Smooth muscle cell (in vitro differentiated cells): ENCODE measurements at regions not wholly inside any gene's neighbourhood (a gene's known extent, or its start where the extent isn't known, plus 50 kb on each side); places are given as distances from the start of the nearest gene placed in this dataset.

Source experiments
- DNase-seq: peaks from one replicate; lab custom pipeline; 2025; ENCODE audit not compliant: unreplicated experiment; lab: John Stamatoyannopoulos, UW
- H2AFZ ChIP-seq: fragments of 200-600 bp; sonication (generic); 2 replicates; pipeline ENCODE4 v1.6.0; 2016; ENCODE audit warnings: antibody characterized with exemption, low read depth, mild to moderate bottlenecking
- H3F3A ChIP-seq: fragments of 200-600 bp; sonication (generic); 2 replicates; pipeline ENCODE4 v1.6.0; 2017; ENCODE audit warnings: antibody characterized with exemption, low read depth
- H3K27ac ChIP-seq: fragments of 200-600 bp; sonication (generic); 2 replicates; pipeline ENCODE4 v1.5.1; 2016; ENCODE audit warnings: low read depth, mild to moderate bottlenecking
- H3K27me3 ChIP-seq: fragments of 200-600 bp; sonication (generic); 2 replicates; pipeline ENCODE4 v1.6.1; 2016; ENCODE audit warnings: low read depth, mild to moderate bottlenecking
- H3K36me3 ChIP-seq: fragments of 200-600 bp; sonication (generic); 2 replicates; pipeline ENCODE4 v1.5.1; 2016; ENCODE audit warnings: low read depth
- H3K4me1 ChIP-seq: fragments of 200-600 bp; sonication (generic); 2 replicates; pipeline ENCODE4 v1.5.1; 2016; ENCODE audit warnings: low read depth
- H3K4me2 ChIP-seq: fragments of 200-600 bp; sonication (generic); 2 replicates; pipeline ENCODE4 v1.6.0; 2016; ENCODE audit warnings: mild to moderate bottlenecking
- H3K4me3 ChIP-seq: fragments of 200-600 bp; sonication (generic); 2 replicates; pipeline ENCODE4 v1.5.1; 2016; ENCODE audit warnings: mild to moderate bottlenecking
- H3K79me2 ChIP-seq: fragments of 200-600 bp; sonication (generic); 2 replicates; pipeline ENCODE4 v1.6.0; 2016; ENCODE audit warnings: low read depth, mild to moderate bottlenecking
- H3K9ac ChIP-seq: fragments of 200-600 bp; sonication (generic); 2 replicates; pipeline ENCODE4 v1.6.0; 2016; ENCODE audit warnings: low read depth
- H3K9me3 ChIP-seq: fragments of 200-600 bp; sonication (generic); replicated peaks from 2 replicates; pipeline ENCODE4 v1.5.1; 2016; ENCODE audit warnings: low read depth
- H4K20me1 ChIP-seq: fragments of 200-600 bp; sonication (generic); 2 replicates; pipeline ENCODE4 v1.6.0; 2016; ENCODE audit warnings: low read depth
- WGBS: methylation state at CpG from one replicate; pipeline ENCODE4 v1.1.7; 2016; ENCODE audit warnings: low lambda C conversion rate; 5-methylcytosine and 5-hydroxymethylcytosine counted together
- TF ChIP-seq, protein P1 (sequence below): fragments of 200-600 bp; sonication (generic); IDR thresholded peaks from 2 replicates; pipeline ENCODE4 v1.5.1; 2017; ENCODE audit warnings: borderline replicate concordance, mild to moderate bottlenecking, antibody characterized with exemption; ENCODE audit not compliant: insufficient read depth, poor library complexity, severe bottlenecking

DNA sequence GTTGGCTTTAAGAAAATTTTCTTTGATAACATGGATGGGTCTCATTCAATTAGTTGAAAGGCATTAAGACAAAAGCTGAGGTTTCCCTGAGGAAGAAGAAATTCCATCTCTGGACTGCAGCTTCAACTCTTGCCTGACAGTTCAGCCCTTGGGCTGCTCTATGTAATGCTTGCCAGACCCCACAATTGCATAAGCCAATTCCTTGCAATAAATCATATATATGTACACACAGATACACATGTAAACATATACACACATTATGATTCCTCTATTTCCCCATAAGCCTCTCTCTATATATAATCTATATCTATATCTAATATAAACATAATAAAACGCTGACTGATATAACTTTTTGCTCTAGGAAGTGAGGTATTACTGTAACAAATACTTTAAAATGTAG, 301.5 kb upstream of the PRMT6 start:
- Histone ChIP-seq H4K20me1 (no peaks in the 10 kb centered on the region), H3K4me1 (no peaks in the 10 kb centered on the region), H3K4me2 (no peak overlapping the region), H3K36me3 (no peaks in the 10 kb centered on the region), H3K9ac (no peak overlapping the region), H3F3A (no peaks in the 10 kb centered on the region), H3K9me3 (no peaks in the 10 kb centered on the region), H3K27me3 (no peaks in the 10 kb centered on the region), H2AFZ (no peak overlapping the region), H3K4me3 (no peak overlapping the region), H3K27ac (no peak overlapping the region), H3K79me2 (no peaks in the 10 kb centered on the region)
- DNase-seq: no peak
- TF ChIP-seq, protein P1, sequence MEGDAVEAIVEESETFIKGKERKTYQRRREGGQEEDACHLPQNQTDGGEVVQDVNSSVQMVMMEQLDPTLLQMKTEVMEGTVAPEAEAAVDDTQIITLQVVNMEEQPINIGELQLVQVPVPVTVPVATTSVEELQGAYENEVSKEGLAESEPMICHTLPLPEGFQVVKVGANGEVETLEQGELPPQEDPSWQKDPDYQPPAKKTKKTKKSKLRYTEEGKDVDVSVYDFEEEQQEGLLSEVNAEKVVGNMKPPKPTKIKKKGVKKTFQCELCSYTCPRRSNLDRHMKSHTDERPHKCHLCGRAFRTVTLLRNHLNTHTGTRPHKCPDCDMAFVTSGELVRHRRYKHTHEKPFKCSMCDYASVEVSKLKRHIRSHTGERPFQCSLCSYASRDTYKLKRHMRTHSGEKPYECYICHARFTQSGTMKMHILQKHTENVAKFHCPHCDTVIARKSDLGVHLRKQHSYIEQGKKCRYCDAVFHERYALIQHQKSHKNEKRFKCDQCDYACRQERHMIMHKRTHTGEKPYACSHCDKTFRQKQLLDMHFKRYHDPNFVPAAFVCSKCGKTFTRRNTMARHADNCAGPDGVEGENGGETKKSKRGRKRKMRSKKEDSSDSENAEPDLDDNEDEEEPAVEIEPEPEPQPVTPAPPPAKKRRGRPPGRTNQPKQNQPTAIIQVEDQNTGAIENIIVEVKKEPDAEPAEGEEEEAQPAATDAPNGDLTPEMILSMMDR: no peak
- WGBS: 89% methylated on average over 1 of the region's 1 CpG

DNA sequence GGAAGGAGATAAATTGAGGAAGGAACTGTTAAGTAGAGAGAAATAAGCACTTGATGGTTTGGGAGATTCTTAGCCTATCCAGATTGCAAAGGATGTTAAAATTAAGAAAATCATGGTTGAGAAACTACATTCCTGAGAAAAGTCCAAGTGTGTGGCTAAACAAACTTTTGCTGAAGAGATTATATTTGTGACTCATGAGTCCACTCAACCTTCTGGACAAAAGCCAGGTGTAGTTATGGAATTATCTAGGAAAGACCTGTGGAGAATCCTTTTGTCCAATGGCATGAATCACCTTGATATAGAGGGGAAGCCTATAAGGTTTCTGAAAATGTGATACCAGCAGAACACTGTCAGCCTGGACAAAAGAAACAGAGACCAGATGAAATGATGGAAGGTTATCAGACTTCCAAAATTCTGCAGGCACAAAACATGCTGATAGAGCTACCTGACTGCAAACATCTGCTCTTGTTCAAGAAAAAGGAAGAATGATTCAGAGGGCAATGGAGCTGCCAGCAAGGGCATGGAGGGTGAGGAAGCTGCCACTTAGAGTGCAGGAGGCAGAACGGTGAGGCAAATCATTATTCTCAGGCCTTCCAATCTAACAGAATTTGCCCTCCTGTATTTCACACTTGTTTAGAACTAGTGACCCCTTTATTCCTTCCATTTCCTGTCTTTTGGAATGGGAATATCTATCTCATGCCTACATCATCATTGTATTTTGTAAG, 300.6 kb upstream of the PRMT6 start:
- H3K4me3 ChIP-seq: no peak overlapping the region
- no peaks in the 10 kb centered on the region for H3F3A ChIP-seq
- H2AFZ ChIP-seq: no peak overlapping the region
- no peak overlapping the region for H3K27ac ChIP-seq
- no peaks in the 10 kb centered on the region for H3K4me1 ChIP-seq
- no peak overlapping the region for H3K4me2 ChIP-seq
- no peak overlapping the region for H3K9ac ChIP-seq
- WGBS: 71% methylated on average over 1 of the region's 1 CpG
- no peaks in the 10 kb centered on the region for H3K79me2 ChIP-seq
- no peaks in the 10 kb centered on the region for H3K27me3 ChIP-seq
- H3K9me3 ChIP-seq: no peaks in the 10 kb centered on the region
- H4K20me1 ChIP-seq: no peaks in the 10 kb centered on the region
- TF ChIP-seq, protein P1: no peak
- no peaks in the 10 kb centered on the region for H3K36me3 ChIP-seq
- DNase-seq: no peak

DNA sequence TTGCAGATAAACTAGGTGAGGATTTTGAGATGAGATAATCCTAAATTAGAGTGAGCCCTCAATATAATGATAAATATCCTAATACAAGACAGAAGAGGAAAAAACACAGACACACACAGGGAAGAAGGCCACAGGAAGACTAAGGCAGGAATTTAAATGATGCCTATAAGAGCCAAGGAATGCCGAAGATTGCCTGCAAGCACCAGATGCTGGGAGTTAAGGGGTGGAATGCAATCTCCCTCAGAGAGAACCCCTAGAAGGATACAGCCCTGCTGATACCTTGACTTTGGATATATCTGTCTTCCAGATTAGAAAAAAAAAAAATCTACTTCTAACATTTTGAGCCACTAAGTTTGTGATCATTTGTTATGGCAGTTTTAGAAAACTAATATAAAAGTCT, 299.7 kb upstream of the PRMT6 start:
- Histone ChIP-seq H3F3A (no peaks in the 10 kb centered on the region), H3K27ac (no peak overlapping the region), H4K20me1 (no peaks in the 10 kb centered on the region), H3K4me1 (no peaks in the 10 kb centered on the region), H3K36me3 (no peaks in the 10 kb centered on the region), H2AFZ (no peak overlapping the region), H3K79me2 (no peaks in the 10 kb centered on the region), H3K9me3 (no peaks in the 10 kb centered on the region), H3K4me3 (no peak overlapping the region), H3K4me2 (no peak overlapping the region), H3K27me3 (no peaks in the 10 kb centered on the region), H3K9ac (no peak overlapping the region)
- TF ChIP-seq, protein P1: no peak
- 56% methylated on average over 1 of the region's 1 CpG for WGBS
- DNase-seq: no peak

DNA sequence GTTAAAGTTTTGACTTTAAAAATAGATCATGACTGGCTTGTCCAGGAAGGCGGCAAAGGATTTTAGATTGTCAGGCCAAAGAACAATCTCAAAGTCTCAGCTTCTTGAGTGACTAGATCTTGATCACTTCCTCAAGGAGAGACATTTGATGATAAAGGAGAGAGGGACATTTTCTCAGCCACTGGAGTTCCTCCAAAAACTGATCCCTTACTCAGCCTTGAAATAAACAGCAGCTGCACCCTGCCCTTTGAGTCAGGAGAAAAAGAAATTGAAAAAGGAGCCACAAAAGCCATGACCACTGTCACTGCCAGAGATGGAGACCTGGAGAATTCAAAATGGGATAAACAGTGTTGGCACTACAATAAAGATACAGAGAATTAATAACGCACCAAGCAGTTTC, 288.4 kb upstream of the PRMT6 start:
- Histone ChIP-seq H3K27me3 (no peaks in the 10 kb centered on the region), H3F3A (no peaks in the 10 kb centered on the region), H3K4me1 (no peaks in the 10 kb centered on the region), H3K27ac (no peak overlapping the region), H2AFZ (no peak overlapping the region), H3K79me2 (no peaks in the 10 kb centered on the region), H4K20me1 (no peaks in the 10 kb centered on the region), H3K4me2 (no peak overlapping the region), H3K4me3 (no peak overlapping the region), H3K9ac (no peak overlapping the region), H3K9me3 (no peaks in the 10 kb centered on the region), H3K36me3 (no peaks in the 10 kb centered on the region)
- WGBS: 70% methylated on average over 2 of the region's 2 CpGs
- no peak for DNase-seq
- TF ChIP-seq, protein P1: no peak
